NCI-H446 (cell line): ENCODE measurements at regions not wholly inside any gene's neighbourhood (a gene's known extent, or its start where the extent isn't known, plus 50 kb on each side); places are given as distances from the start of the nearest gene placed in this dataset.
A peak's percentile ranks its signal among the peaks of the same experiment; 100 is the strongest.
"Not testable (repeated sequence)": the region's sequence is repeated elsewhere in the genome, so short reads cannot be mapped to it uniquely, and the experiment has no call there.

ENCODE experiments used
- DNase-seq, 2 experiments: peaks; one replicate each; lab custom pipeline; 2025; lab: John Stamatoyannopoulos, UW

DNA sequence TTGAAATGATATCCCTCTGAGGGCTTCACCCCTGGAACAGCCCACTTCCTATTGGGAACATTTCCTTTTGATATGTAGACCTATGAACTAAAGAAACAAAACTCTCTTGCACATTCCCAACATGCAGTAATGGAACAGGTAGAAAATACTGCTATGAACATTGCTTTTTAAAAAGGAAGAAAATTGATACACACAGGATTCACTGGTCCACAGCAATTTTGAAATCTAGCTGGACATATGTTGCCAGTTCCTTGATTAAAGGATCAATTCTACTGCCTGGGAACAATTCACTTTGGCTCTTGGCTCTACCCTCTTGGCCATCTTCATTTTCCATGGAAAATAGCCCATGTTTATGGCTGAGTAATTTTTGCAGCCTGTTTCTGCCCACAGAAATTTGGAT lies 74.9 kb upstream of the ZNF280D start:
- DNase-seq: no peak

DNA sequence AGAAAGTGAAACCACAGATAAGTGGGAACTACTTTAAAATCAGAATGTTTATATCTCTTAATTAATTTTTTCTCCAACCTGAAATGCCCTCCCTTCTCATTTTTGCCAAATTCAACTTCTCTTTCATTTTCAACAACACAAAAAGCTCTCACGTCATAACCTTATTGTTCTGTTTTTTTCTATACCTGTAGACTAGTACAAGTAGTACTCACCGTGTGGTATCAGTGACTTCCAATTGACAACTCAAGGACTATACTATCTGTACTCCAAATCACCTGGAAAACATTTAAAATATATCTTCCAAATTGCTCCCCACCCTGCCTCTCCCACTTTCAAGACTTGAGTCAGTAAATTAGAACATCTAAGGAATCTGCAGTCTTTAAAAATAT lies 72.8 kb upstream of the ZNF280D start:
- DNase-seq: no peak

DNA sequence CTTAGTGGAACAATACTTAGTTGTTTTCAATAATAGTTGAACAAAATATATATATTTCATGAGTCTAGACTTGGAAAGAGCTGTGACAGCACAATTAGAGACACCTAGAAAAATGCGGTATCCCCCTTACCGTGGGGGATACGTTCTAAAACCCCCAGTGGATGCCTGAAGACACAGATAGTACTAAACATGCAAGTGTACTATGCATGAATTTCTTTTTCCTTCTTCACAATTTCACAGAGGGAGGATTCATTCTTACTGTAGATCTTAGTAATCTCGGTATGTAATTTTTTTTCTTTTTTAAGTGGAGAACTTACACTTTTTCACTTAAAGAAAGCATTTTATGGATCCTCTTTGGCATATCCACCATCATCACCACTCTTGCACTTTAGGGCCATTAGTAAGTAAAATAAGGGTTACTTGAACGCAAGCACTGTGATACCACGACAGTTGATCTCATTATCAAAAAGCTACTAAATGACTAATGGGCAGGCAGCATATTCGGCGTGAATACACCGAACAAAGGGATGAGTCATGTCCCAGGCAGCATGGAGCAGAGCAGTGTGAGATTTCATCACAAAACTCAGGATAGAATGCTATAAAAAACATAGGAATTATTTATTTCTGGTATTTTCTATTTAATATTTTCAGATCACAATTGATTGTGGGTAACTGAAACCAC lies 72.3 kb upstream of the ZNF280D start:
- peak in 1 of 2 experiments; percentile 55 for DNase-seq

DNA sequence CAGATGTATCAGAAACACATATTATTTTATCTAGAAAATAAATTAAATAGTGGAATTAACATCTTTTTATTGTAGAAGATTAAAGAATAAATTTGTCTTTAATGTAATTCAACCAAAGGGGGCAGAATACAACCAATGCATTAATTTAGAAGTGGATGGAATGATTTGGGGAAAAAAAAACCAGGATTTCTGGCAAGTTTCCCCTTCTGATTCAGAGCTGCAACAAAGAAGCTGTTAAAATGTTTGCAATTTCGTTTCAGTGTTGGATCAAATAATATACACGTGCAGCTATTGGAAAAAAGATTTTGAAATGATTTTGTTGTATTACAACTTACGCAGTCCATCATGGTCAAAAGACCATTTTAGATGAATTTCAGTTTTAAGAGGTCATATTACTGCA lies 71.6 kb upstream of the ZNF280D start:
- DNase-seq: no peak

DNA sequence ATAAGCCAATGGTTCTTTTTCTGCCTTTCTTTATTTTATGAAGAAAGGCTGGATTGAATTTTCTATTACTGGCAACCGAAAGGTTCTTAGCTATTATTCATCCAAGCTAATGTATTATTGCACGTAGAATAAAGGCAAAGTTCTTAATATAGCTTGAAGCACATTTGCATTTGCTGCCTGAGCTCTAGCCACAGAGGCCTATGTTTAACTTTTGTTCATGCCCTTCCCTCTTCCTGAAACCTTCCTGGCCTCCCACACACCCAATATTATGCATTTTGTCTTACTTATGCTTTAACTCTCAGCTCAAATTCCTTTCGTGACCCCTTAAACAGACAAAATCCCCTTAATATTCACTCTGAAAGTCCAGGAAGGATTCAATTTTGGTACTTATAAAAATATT lies 71.0 kb upstream of the ZNF280D start:
- no peak for DNase-seq

DNA sequence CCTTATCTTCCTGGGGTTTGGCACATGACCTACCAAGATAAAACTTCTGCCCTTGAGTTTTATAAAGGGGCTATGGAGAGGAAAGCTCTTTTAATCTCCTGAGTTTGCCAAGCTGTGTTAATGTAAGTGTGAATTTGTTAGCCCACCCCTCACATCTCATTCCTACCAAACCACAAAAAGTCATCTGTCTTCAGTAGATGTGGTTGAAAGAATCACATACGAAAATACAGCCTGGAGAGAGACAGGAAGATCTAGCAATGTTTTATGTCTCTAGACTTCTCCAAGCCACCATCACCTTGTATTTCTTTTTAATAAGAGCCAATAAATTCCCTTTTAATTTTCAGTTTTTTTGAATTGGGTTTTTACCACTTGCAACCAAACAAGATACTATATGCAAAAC lies 68.9 kb upstream of the ZNF280D start:
- no peak for DNase-seq

DNA sequence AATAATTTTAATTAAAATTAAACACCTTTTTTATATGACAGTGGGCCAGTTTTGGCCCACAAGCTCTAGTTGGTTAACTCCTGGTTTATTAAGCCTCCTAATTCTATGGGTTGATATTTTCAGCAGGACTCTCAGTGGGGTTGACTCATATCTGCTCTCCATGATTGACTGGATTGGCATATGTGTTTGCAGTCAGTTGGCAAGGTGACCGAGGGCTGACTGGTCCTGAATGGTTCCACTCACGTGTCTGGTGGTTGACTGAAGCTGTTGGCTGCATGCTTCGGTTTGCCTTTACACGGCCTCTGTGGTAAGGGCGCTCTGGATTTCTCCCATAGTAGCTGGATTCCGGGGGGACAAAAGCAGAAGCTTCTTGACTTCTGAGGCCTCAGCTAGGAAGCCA lies 65.3 kb upstream of the ZNF280D start:
- peak; percentile 15 to 55 for DNase-seq

DNA sequence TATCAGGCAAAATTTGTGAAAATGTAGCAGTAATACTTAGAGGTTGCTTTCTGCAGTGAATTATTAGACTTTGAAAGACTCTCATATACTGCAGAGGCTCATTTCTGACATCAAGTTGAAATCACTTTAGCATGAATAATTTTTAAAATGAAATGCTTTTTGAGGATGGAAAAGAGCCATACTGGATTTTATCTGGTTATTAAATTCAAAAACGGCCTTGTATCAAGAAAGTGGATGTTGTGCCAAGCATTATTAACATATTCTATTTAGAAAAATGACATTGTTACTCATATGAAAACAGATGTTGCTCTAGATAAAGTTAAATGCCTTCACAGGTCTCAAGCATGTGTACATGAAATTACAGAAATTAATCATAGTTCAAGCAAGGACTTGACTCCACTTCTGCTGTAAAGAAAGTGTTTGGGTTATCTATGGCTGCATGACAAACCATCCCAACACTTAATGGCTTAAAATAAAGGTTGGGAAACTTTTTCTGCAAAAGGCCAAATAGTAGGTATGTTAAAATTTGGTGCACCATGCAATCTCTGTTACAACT lies 64.5 kb upstream of the ZNF280D start:
- no peak for DNase-seq

DNA sequence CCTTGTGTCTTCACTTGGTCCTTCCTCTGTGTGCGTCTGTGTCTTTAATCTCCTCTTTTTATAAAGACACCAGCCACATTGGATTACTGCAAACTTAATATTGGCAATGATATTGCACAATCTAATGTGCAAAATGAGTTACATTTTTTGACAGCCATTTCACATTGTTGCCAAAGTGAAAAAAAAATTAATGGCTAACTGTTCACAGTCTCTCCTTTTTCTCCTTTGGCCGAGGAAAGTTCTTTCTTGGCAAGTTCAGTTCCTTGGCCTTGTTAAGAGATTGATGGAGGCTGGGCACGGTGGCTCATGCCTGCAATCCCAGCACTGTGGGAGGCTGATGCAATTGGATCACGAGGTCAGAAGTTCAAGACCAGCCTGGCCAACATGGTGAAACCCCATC lies 62.2 kb upstream of the ZNF280D start:
- DNase-seq: peak in 1 of 2 experiments; percentile 34

DNA sequence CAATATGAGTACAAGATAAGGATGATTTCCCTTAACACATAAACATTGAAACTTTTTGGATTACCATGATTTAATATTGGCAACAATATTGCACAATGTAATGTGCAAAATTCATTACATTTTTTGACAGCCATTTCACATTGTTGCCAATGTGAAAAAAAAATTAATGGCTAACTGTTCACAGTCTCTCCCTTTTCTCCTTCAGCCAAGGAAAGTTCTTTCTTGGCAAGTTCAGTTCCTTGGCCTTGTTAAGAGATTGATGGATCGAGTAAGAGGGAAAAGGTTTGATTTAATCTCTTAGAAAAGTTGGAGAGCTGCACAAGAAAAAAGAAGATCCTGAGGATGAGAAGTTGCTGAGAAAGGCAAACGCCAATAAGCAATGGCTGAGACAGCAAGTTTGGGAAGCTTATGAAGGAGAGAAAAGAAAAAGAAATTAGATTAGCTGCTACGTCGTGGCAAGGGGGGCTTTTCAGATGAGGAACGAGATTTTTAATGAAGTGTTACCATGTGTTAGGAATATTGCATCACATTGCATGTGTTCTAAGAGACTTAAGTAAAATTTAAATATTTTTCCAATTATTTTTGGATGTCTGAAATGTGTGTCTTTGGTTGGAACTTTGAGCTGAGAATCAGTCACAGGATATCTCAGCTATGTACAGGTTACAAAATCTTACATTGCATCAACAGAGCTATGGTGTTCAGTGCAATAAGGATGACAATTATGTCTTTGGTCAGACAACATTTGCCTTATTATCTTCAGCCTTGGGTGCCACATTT lies 61.4 kb upstream of the ZNF280D start:
- DNase-seq: peak in 1 of 2 experiments; percentile 39

DNA sequence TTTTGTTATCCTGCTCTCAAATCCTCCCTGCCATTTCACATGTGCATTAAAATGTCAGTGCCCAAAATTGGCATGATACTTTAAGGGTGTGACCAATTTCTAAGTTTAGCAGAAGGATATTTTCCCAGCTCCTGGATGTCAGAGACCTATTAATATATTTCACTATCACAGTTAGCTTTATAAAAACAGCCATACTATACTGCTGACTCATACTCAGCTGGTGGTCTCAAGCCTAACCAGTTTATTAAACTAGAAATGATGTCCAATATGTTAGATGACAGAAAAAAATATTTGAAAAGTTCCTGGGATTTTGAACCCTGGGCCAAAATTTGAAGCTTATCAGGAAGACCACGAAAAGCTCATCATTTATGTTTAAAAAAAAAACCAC lies 60.9 kb upstream of the ZNF280D start:
- DNase-seq: peak in 1 of 2 experiments; percentile 9

DNA sequence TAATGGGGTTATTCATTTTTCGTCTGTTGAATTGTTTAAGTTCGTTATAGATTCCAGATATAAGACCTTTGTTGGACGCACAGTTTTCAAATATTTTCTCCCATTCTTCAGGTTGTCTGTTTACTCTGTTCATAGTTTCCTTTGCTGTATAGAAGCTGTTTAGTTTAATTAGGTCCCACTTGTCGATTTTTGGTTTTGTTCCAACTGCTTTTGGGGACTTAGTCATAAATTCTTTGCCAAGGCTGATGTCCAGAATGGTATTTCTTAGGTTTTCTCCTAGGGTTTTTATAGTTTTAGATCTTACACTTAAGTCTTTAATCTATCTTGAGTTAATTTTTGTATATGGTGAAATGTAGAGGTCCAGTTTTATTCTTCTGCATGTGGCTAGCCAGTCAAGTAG lies 58.9 kb upstream of the ZNF280D start:
- DNase-seq: no peak

DNA sequence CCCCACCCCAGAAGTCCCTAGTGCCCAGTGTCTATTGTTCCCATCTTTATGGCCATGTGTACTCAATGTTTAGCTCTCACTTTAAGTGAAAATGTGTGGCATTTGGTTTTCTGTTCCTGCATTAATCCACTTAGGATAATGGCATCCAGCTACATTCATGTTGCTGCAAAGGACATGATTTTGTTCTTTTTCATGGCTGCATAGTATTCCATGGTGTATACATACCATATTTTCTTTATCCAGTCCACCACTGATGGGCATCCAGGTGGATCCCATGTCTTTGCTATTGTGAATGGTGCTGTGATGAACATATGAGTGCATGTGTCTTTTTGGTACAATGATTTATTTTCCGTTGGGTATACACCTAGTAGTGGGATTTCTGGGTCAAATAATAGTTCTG lies 58.2 kb upstream of the ZNF280D start:
- DNase-seq: not testable (repeated sequence)

DNA sequence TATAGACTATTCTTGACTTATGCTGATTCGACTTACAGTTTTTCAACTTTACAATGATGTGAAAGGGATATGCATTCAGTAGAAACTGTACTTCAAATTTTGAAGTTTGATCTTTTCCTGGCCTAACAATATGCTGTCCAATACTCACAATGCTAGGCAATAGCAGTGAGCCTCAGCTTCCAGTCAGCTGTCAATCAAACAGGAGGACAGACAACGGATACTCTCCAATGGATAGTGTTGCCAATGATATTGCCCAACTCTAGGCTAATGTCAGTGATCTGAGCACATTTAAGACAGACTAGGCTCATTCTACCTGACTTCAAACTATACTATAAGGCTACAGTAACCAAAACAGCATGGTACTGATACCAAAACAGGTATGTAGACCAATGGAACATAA lies 55.0 kb upstream of the ZNF280D start:
- no peak for DNase-seq

DNA sequence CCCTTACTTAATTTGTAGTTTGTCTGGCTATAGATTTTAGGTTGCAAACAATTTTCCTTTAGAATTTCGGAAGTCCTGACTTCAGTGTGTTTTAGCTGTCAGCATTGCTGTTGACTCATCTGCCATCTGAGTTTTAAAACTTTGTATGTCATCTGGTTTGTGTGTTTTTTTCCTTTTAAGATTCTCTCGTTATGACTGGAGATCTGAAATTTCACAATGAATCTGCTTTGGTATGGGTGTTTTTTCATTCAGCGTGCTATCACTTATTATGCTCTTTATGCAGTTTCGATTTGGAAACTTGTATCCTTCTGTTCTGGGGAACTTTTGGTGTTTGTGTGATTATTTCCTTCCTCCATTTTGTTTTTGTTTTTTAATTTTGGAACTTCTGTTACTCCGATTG lies 53.7 kb upstream of the ZNF280D start:
- no peak for DNase-seq

DNA sequence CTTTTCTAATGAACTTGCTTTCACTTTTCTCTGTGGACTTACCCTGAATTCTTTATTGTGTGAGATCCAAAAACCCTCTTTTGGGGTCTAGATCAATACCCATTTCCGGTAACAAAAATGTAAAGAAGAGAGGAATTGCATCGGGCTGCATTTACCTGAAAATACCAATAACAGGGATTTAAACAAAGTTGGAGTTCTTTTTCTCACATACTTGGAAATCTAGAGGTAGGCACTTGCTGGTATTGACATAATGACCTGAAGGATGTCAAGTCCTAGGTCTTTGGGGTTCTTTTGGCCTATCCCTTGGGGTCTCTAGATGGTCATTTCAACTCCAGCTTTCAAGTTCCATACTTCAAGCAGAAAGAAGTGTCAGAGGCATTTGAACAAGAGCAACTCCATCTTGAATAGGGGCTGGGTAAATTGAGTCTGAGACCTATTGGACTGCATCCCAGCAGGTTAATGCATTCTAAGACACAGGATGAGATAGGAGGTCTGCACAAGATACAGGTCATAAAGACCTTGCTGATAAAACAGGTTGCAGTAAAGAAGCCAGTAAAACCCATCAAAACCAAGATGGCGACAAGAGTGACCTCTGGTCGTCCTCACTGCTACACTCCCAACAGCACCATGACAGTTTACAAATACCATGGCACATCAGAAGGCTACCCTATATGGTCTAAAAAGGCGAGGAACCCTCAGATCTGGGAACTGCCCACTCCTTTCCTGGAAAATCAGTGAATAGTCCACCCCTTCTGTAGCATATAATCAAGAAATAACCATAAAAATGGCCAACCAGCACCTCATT lies 50.8 kb upstream of the ZNF280D start:
- no peak for DNase-seq

DNA sequence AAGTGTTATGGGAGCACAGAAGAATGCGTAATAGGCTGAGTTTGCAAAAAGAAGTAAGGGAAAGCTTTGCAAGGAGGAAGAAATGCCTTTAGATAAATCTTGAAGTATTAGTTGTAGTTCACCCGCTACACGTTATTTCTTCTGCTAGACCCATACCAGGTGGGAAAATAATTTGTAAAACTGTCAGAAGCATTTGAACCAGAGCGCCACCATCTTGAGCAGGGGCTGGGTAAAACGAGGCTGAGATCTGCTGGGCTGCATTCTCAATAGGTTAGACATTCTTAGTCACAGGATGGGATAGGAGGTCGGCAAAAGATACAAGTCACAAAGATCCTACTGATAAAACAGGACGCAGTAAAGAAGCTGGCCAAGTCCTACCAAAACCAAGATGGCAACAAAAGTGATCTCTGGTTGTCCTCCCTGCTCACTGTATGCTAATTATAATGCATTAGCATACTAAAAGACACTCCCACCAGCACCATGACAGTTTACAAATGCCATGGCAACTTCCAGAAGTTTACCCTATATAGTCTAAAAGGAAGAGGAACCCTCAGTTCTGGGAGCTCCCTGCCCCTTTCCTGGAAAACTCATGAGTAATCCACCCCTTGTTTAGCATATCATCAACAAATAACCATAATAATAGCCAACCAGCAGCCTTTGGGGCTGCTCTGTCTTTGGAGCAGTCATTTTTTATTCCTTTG lies 50.0 kb upstream of the ZNF280D start:
- no peak for DNase-seq
